Spleen (tissue), 11 donors: ENCODE measurements at regions not wholly inside any gene's neighbourhood (a gene's known extent, or its start where the extent isn't known, plus 50 kb on each side); places are given as distances from the start of the nearest gene placed in this dataset.

Experiments
- DNase-seq: peaks from one replicate; pipeline ENCODE4 v3.0.0-alpha.2; 2020
- H3K27ac ChIP-seq, 8 donors: fragments of 200-600 bp; sonication (generic) in 7 of 8; 1 replicate in 4 of 8; 2 replicates in 4 of 8; pipeline versions ENCODE4 v1.5.0 to v1.8.0; 2016 to 2021; ENCODE audit warnings: inconsistent platforms in 4 of 8, mild to moderate bottlenecking in 4 of 8, moderate library complexity in 1 of 8
- H3K27me3 ChIP-seq, 7 donors: fragments of 200-600 bp; sonication (generic) in 6 of 7; replicated peaks in 1 of 7; 1 replicate in 4 of 7; 2 replicates in 3 of 7; pipeline versions ENCODE4 v1.5.0 to v1.8.0; 2016 to 2021; ENCODE audit warnings: inconsistent platforms in 3 of 7, mild to moderate bottlenecking in 1 of 7
- H3K36me3 ChIP-seq, 6 donors: fragments of 200-600 bp; sonication (generic) in 5 of 6; 1 replicate in 4 of 6; 2 replicates in 2 of 6; pipeline versions ENCODE4 v1.5.0 to v1.8.0; 2016 to 2021; ENCODE audit warnings: inconsistent platforms in 2 of 6
- H3K4me1 ChIP-seq, 6 donors: fragments of 200-600 bp; sonication (generic) in 5 of 6; 1 replicate in 3 of 6; 2 replicates in 3 of 6; pipeline versions ENCODE4 v1.5.0 to v1.8.0; 2016 to 2021; ENCODE audit warnings: inconsistent platforms in 3 of 6
- H3K4me3 ChIP-seq, 8 donors: fragments of 200-600 bp; sonication (generic) in 7 of 8; 1 replicate in 4 of 8; 2 replicates in 4 of 8; pipeline versions ENCODE4 v1.5.0 to v1.8.0; 2016 to 2021; ENCODE audit warnings: inconsistent platforms in 4 of 8, mild to moderate bottlenecking in 4 of 8, moderate library complexity in 2 of 8
- H3K9me3 ChIP-seq, 8 donors: fragments of 200-600 bp; sonication (generic) in 7 of 8; 1 replicate in 4 of 8; 2 replicates in 4 of 8; pipeline versions ENCODE4 v1.5.0 to v1.8.0; 2016 to 2021; ENCODE audit warnings: inconsistent platforms in 4 of 8
- CTCF ChIP-seq, 11 experiments: fragments of 200-600 bp in 7 of 11; fragments of 450-650 bp in 4 of 11; sonication (generic) in 4 of 11; IDR thresholded peaks in 8 of 11; conservative IDR thresholded peaks in 3 of 11; 1 replicate in 7 of 11; 2 replicates in 4 of 11; pipeline versions ENCODE4 v1.4.0 to v1.8.0; 2016 to 2021; ENCODE audit warnings: antibody characterized with exemption in 11 of 11, inconsistent platforms in 4 of 11, mild to moderate bottlenecking in 1 of 11
- POLR2A ChIP-seq, 3 donors: fragments of 450-650 bp; IDR thresholded peaks; one replicate each; pipeline ENCODE4 v1.5.1; 2017; ENCODE audit warnings: antibody characterized with exemption in 3 of 3, mild to moderate bottlenecking in 1 of 3
- POLR2AphosphoS5 ChIP-seq, 3 donors: sonication (generic); formaldehyde crosslinking; IDR thresholded peaks; one replicate each; pipeline ENCODE4 v1.5.1; 2017; ENCODE audit warnings: antibody characterized with exemption in 3 of 3
- WGBS, 5 donors: extraction: QIAGEN DNeasy Blood & Tissue Kit in 3 of 5; methylation state at CpG; one replicate each; pipeline versions ENCODE4 v1.1.5 to v1.1.7; 2013 to 2018; 5-methylcytosine and 5-hydroxymethylcytosine counted together
- intact Hi-C: fragments of 100-400 bp; cut with DNase I; formaldehyde crosslinking; loops from one replicate; pipeline ENCODE4 v1.15.0; 2023; ENCODE audit warnings: low total_unique reads
- donor health status: healthy with polysubstance abuse.
- donor health status: DM: no; HTN: no; CAD: no; lungs with moderate emphysema.
- donor health status: DM: no; HTN: no; CAD: no.
- donor health status: Bipolar disorder and iron deficiency.
- donor health status: healthy.
- donor health status: DM: no; HTN: no; CAD: no.
- donor health status: DM: yes; HTN: yes; CAD: no.

GRCh38 chr6:103570431-103570830 is 1289.3 kb downstream of the HACE1 start:
- no peak for TF ChIP-seq POLR2A (IDR thresholded peaks at IDR 0.05)
- TF ChIP-seq POLR2AphosphoS5 (IDR thresholded peaks at IDR 0.05), result no peak
- no peak for TF ChIP-seq CTCF (IDR thresholded peaks at IDR 0.05 in 8 of 11, conservative IDR thresholded peaks at IDR 0.05 in 3 of 11)
- H3K9me3 ChIP-seq, result no peaks in the 10 kb centered on the region
- no peak overlapping the region for H3K27ac ChIP-seq
- intact Hi-C loops, result no loop called here
- H3K27me3 ChIP-seq, result no peaks in the 10 kb centered on the region
- H3K4me3 ChIP-seq, result no peak overlapping the region
- WGBS, 5 donors, result 61 to 80% (median 67%) methylated on average over 2 of the region's 2 CpGs
- DNase-seq, result no peak
- H3K4me1 ChIP-seq, result no peaks in the 10 kb centered on the region
- no peaks in the 10 kb centered on the region for H3K36me3 ChIP-seq

- no peak overlapping the region for H3K4me3 ChIP-seq
- H3K4me1 ChIP-seq, result no peaks in the 10 kb centered on the region
- H3K36me3 ChIP-seq, result no peaks in the 10 kb centered on the region
- no peak overlapping the region for H3K27ac ChIP-seq
- H3K9me3 ChIP-seq, result peaks cover 0 to 10% (median 2%) of the 10 kb centered on the region in 8 donors
- no peak for TF ChIP-seq CTCF (IDR thresholded peaks at IDR 0.05 in 8 of 11, conservative IDR thresholded peaks at IDR 0.05 in 3 of 11)
- TF ChIP-seq POLR2A (IDR thresholded peaks at IDR 0.05), result no peak
- TF ChIP-seq POLR2AphosphoS5 (IDR thresholded peaks at IDR 0.05), result no peak
- H3K27me3 ChIP-seq, result no peaks in the 10 kb centered on the region
- DNase-seq, result no peak
- intact Hi-C loops, result no loop called here
These were observed 1304.8 kb downstream of the HACE1 start for GRCh38 chr6:103554911-103555310.

- Histone ChIP-seq H3K27ac (no peak overlapping the region), H3K36me3 (no peaks in the 10 kb centered on the region), H3K4me1 (no peaks in the 10 kb centered on the region), H3K4me3 (no peak overlapping the region), H3K9me3 (no peaks in the 10 kb centered on the region), H3K27me3 (no peaks in the 10 kb centered on the region)
- no peak for DNase-seq
- WGBS, 5 donors, result 56 to 79% (median 74%) methylated on average over 1 of the region's 1 CpG
- no peak for TF ChIP-seq CTCF (IDR thresholded peaks at IDR 0.05 in 8 of 11, conservative IDR thresholded peaks at IDR 0.05 in 3 of 11)
- TF ChIP-seq POLR2AphosphoS5 (IDR thresholded peaks at IDR 0.05), result no peak
- no peak for TF ChIP-seq POLR2A (IDR thresholded peaks at IDR 0.05)
- intact Hi-C loops, result no loop called here
These were observed 1321.3 kb downstream of the HACE1 start for GRCh38 chr6:103538381-103538780.

- no peak for DNase-seq
- Histone ChIP-seq H3K9me3 (no peaks in the 10 kb centered on the region), H3K27me3 (no peaks in the 10 kb centered on the region), H3K4me3 (no peak overlapping the region), H3K36me3 (no peaks in the 10 kb centered on the region), H3K4me1 (no peaks in the 10 kb centered on the region), H3K27ac (no peak overlapping the region)
- WGBS, 5 donors, result 69 to 89% (median 78%) methylated on average over 2 of the region's 2 CpGs
- TF ChIP-seq POLR2AphosphoS5 (IDR thresholded peaks at IDR 0.05) (no peak), CTCF (IDR thresholded peaks at IDR 0.05 in 8 of 11, conservative IDR thresholded peaks at IDR 0.05 in 3 of 11) (no peak), POLR2A (IDR thresholded peaks at IDR 0.05) (no peak)
- intact Hi-C loops, result no loop called here
These were observed 1324.9 kb downstream of the HACE1 start for GRCh38 chr6:103534814-103535213.
